ENCODE measurements at regions not wholly inside any gene's neighbourhood (a gene's known extent, or its start where the extent isn't known, plus 50 kb on each side); places are given as distances from the start of the nearest gene placed in this dataset.
"Not testable (repeated sequence)": the region's sequence is repeated elsewhere in the genome, so short reads cannot be mapped to it uniquely, and the experiment has no call there.

GRCh38 chr1:56145581-56145980 lies 433.8 kb downstream of the PLPP3 start:
- no peak for DNase-seq

GRCh38 chr1:56142301-56142700 lies 437.1 kb downstream of the PLPP3 start:
- no peak for DNase-seq

DNA sequence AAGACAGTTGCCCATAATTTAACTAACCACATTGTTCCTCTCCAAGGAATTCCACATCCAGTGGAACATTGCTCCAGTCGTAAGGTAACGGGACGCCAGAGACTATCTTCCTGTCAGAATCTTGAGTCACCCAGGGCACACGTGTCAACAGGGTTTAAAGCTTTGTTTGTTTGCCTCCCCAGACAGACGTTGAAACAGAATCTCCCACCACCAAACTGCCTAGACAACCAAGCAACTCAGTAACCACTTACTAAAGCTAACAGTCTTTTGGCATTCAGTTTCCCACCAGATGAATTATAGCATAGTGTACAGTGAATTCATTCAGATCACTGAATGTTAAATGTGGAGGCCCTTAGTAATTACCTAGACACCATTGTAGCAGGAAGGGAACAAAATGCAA lies 439.5 kb downstream of the PLPP3 start:
- no peak for DNase-seq

GRCh38 chr1:56137521-56138505 lies 441.6 kb downstream of the PLPP3 start:
- no peak for DNase-seq

DNA sequence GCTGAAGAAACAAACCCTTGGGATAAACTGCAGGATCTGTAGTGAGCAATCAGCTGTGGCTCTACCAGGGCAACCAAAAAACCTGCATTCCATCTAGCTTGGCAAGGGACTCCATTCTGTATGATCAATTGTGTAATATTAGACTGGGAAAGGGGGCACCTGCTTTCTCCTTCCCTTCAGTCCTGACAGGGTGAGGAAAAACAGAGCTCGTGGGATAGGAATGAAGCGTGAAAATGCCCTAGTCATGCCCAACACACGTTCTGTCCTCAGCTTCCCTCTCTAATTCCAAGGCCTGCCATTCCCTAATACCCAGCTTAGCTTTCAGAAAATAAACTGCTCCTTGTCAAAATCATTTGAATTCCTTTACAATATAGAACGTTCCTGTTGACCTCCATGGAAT lies 442.3 kb downstream of the PLPP3 start:
- no peak for DNase-seq

- DNase-seq = no peak
These were observed 443.6 kb downstream of the PLPP3 start for GRCh38 chr1:56135864-56136147.

- DNase-seq = no peak
These were observed 444.1 kb downstream of the PLPP3 start for GRCh38 chr1:56135069-56135863.

- no peak for DNase-seq
These were observed 445.6 kb downstream of the PLPP3 start for GRCh38 chr1:56133522-56134472.

DNA sequence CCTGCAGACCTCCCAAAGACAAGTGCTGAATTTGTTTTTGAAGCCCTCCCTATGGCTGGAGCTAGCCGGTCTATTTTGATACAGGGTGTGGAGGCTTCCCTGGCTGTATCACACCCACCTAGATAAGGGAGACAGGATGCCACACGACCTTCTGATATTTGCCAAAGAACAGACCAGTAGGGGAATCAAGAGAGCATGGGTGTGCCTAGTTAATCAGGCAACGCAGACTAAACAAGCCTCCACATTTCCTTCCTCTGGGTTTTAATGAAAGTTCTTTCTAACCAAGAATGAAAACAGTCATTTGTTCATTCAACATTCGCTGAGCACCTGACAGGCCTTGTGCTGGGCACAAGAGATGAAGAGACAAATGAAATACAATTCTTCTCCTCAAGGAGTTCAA lies 446.8 kb downstream of the PLPP3 start:
- no peak for DNase-seq

- no peak for DNase-seq
These were observed 449.5 kb downstream of the PLPP3 start for GRCh38 chr1:56129837-56130236.

DNA sequence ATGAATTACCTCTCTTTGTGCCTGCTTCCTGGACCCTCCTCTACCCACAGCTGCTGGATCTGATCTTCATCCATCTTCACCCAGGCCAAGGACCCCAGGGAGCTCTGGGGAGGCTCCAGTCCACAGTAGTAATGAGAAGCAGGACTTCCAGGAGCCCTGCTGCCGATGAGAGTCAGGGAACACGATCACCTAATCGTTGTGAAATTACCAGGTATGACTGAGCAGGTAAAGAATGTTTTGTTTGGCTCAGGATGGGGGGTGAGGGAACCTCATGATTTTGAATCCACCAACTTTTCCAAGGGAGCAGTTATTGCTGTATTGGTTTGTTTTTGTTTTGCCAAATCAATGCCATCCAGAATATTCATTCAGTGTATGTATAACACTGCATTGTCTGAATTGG lies 454.0 kb downstream of the PLPP3 start:
- no peak for DNase-seq

GRCh38 chr1:56123826-56124225 lies 455.5 kb downstream of the PLPP3 start:
- no peak for DNase-seq

- DNase-seq = no peak
These were observed 455.9 kb downstream of the PLPP3 start for GRCh38 chr1:56123421-56123820.

DNA sequence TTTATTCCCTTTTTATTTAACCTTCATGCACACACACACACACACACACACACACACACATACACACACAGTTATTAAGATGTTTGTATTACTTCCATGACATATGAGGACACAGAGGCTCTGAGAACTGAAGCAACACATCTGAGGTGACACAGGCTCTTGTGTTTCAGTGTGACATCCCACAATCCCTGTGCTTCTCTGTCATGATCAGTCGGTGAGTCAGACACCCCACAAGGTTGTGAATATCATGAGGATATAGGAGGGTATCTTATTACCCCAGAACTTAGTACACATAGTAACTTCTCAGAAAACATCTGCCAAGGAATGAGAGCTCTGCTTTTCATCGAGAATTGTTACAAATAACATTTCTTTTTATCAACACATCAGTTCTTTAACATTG lies 459.3 kb downstream of the PLPP3 start:
- no peak for DNase-seq

DNA sequence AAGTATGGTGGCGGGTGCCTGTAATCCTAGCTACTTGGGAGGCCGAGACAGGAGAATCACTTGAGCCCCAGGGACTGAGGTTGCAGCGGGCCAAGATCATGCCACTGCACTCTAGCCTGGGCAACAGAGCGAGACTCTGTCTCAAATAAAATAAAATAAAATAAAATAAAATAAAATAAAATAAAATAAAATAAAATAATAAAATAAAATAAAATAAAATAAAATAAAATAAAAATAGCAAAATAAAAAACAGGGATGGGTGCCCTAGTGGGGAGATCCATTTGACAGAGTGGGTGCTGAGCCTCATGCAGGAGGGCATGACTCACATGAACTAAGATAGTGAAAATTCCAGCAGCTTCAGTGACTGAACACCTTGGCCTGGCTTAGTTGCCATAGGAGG lies 460.7 kb downstream of the PLPP3 start:
- DNase-seq = not testable (repeated sequence)

DNA sequence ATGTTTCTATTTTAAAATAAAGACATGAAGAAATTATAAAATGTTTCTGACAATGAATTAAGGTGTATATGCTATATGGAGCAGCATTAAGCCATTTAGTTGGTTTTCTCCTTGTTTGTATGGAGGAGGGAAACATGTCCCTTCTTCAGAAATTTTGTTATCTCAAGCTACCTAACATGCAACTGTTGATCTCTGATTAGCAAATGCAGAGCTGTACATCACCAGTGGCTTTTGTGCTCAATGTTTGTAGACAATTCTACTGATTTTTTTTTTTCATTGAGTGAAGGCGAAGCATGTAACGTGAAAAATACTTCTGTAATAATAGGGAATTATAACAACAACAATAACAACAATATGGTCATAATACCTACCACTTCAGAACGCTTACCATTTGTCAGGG lies 463.7 kb downstream of the PLPP3 start:
- no peak for DNase-seq

GRCh38 chr1:56113679-56114078 lies 465.7 kb downstream of the PLPP3 start:
- DNase-seq = no peak

DNA sequence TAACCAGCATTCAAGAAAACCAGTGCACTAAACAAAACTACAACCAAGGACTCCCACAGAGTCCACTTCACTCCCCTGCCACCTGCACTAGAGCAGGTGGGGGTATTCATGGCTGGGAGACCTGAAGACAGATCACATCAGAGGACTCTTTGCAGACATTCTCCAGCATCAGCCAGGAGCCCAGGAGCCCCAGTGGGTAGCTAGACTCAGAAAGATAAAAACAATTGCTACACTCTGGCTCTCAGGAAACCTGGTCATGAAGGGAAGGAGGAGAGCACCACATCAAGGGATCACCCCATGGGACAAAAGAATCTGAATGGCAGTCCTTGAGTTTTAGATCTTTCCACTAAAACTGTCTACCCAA lies 472.1 kb downstream of the PLPP3 start:
- DNase-seq = no peak

GRCh38 chr1:56106531-56107274 lies 472.7 kb downstream of the PLPP3 start:
- no peak for DNase-seq

DNA sequence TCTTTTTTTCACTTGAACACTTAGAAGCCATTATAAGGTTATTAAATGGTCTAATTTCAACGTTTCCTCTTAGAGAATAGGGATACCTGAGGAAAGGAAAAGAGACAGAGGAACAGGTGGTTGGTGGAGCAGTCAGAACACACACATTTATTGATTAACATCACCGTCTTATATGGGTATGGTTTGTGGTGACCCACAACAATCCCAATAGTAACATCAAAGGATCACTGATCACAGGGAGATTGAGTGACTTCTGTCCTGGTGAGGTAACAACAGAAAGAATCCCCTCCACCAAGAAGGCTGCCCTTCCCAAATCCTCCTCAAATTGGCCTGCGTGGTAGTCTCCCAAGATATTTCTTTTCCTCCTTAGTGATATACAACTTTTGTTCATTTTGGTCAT lies 474.0 kb downstream of the PLPP3 start:
- no peak for DNase-seq

DNA sequence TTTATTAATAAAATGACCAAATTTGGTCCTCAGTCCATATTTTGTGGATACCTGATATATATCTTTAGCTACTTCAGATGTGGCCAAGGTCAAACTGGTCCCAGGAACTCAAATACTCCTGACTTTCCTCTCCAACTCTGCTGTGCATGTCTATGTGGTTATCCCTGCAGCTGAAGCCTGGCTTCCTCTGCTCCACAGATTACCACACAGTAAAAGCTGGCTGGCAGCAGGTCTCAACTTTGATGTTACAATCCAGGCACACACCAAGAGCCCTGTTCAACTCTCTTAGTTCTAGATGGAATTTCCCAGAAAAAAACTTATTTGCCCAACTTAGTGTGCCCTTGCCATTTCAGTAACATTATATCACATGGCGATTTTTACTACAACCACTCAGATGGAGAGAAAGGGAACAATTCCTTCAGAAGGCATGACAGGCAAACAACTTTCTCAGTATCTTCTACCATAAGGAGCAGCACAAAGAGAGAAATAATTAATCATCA lies 479.5 kb downstream of the PLPP3 start:
- DNase-seq = no peak

GRCh38 chr1:56098946-56099345 lies 480.4 kb downstream of the PLPP3 start:
- no peak for DNase-seq
